ACHN (cell line): ENCODE measurements at regions not wholly inside any gene's neighbourhood (a gene's known extent, or its start where the extent isn't known, plus 50 kb on each side); places are given as distances from the start of the nearest gene placed in this dataset.
A peak's percentile ranks its signal among the peaks of the same experiment; 100 is the strongest.

Experiments used
- DNase-seq: peaks from one replicate; pipeline ENCODE4 v3.0.0-alpha.2; 2015
- in situ Hi-C: cut with HindIII; loops from 2 replicates; pipeline ENCODE4 v1.10.0; 2017; ENCODE audit warnings: low sequenced_read_pairs, low pct_ligation_motif_present, low pct_unique_long_range_greater_than_20kb

GRCh38 chr3:72191209-72191960, 406.4 kb upstream of the PROK2 start:
- no peak for DNase-seq
- in situ Hi-C loops = no loop called here

- DNase-seq = no peak
- in situ Hi-C loops = no loop called here
Observed at GRCh38 chr3:72190050-72190449, 405.1 kb upstream of the PROK2 start.

- in situ Hi-C loops = no loop called here
- no peak for DNase-seq
Observed at GRCh38 chr3:72189339-72189738, 404.4 kb upstream of the PROK2 start.

- in situ Hi-C loops = no loop called here
- no peak for DNase-seq
Observed at GRCh38 chr3:72188536-72188935, 403.6 kb upstream of the PROK2 start.

- DNase-seq = no peak
- in situ Hi-C loops = no loop called here
Observed at GRCh38 chr3:72187131-72187530, 402.2 kb upstream of the PROK2 start.

GRCh38 chr3:72186400-72186855, 401.5 kb upstream of the PROK2 start:
- DNase-seq = no peak
- in situ Hi-C loops = no loop called here

- DNase-seq = peak; percentile 23
- in situ Hi-C loops = no loop called here
Observed at GRCh38 chr3:72185549-72186399, 400.8 kb upstream of the PROK2 start.

- in situ Hi-C loops = no loop called here
- no peak for DNase-seq
Observed at GRCh38 chr3:72183489-72183888, 398.5 kb upstream of the PROK2 start.

GRCh38 chr3:72182206-72182605, 397.3 kb upstream of the PROK2 start:
- DNase-seq = no peak

GRCh38 chr3:72181251-72181650, 396.3 kb upstream of the PROK2 start:
- in situ Hi-C loops = no loop called here
- DNase-seq = no peak

More at GRCh38 chr3:72182206-72182605, 397.3 kb upstream of the PROK2 start:
- in situ Hi-C loops = no loop called here

GRCh38 chr3:72180405-72180804, 395.5 kb upstream of the PROK2 start:
- no peak for DNase-seq
- in situ Hi-C loops = no loop called here

- in situ Hi-C loops = no loop called here
- no peak for DNase-seq
Observed at GRCh38 chr3:72179107-72179464, 394.1 kb upstream of the PROK2 start.

GRCh38 chr3:72178463-72179106, 393.6 kb upstream of the PROK2 start:
- no peak for DNase-seq

GRCh38 chr3:72177075-72178050, 392.4 kb upstream of the PROK2 start:
- DNase-seq = no peak
- in situ Hi-C loops = no loop called here

More at GRCh38 chr3:72178463-72179106, 393.6 kb upstream of the PROK2 start:
- in situ Hi-C loops = no loop called here

GRCh38 chr3:72176537-72177041, 391.6 kb upstream of the PROK2 start:
- in situ Hi-C loops = no loop called here
- DNase-seq = no peak

- no peak for DNase-seq
- in situ Hi-C loops = no loop called here
Observed at GRCh38 chr3:72175296-72175858, 390.4 kb upstream of the PROK2 start.

GRCh38 chr3:72174890-72175289, 389.9 kb upstream of the PROK2 start:
- in situ Hi-C loops = no loop called here
- no peak for DNase-seq

- no peak for DNase-seq
- in situ Hi-C loops = no loop called here
Observed at GRCh38 chr3:72174040-72174439, 389.1 kb upstream of the PROK2 start.
